ENCODE measurements at regions not wholly inside any gene's neighbourhood (a gene's known extent, or its start where the extent isn't known, plus 50 kb on each side); places are given as distances from the start of the nearest gene placed in this dataset.

DNA sequence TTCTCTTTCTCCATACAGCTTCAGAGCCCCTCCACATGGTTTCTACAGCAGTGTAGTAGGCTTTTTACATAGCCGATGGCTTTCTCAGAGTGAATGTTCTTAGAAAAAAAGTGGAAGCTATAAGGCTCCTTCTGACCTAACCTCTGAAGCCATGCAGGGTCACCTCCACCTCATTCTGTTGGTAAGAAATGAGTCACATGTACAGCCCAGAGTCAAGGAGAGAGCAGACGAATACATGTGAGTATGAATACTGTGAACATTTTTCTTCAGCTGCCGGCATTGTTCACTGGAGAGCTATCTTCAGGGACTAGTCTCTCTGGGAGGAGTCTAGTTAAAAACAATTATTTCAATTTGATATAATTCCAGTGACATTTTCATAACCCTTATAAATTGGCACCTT lies 68.2 kb upstream of the THRB start:
- TF ChIP-seq CTCF (conservative IDR thresholded peaks at IDR 0.05; ENCODE audit: low read depth in 2 of 2) (no peak), EZH2 (IDR thresholded peaks at IDR 0.05; ENCODE audit: low read depth, unreplicated experiment) (no peak), POLR2AphosphoS5 (IDR thresholded peaks at IDR 0.05; ENCODE audit: low read depth) (no peak), NANOG (IDR thresholded peaks at IDR 0.05; ENCODE audit: borderline replicate concordance) (no peak), EZH2phosphoT487 (IDR thresholded peaks at IDR 0.05; ENCODE audit: unreplicated experiment) (no peak), ETS1 (IDR thresholded peaks at IDR 0.05) (no peak), CREB1 (CRISPR knock-in tag; IDR thresholded peaks at IDR 0.05; ENCODE audit: low read depth) (no peak), STAT1 (IDR thresholded peaks at IDR 0.05; ENCODE audit: unreplicated experiment) (no peak), ZNF462 (CRISPR knock-in tag; IDR thresholded peaks at IDR 0.05) (no peak), JUNB (IDR thresholded peaks at IDR 0.05; ENCODE audit: unreplicated experiment) (no peak)
- TF ChIP-seq, protein P1, sequence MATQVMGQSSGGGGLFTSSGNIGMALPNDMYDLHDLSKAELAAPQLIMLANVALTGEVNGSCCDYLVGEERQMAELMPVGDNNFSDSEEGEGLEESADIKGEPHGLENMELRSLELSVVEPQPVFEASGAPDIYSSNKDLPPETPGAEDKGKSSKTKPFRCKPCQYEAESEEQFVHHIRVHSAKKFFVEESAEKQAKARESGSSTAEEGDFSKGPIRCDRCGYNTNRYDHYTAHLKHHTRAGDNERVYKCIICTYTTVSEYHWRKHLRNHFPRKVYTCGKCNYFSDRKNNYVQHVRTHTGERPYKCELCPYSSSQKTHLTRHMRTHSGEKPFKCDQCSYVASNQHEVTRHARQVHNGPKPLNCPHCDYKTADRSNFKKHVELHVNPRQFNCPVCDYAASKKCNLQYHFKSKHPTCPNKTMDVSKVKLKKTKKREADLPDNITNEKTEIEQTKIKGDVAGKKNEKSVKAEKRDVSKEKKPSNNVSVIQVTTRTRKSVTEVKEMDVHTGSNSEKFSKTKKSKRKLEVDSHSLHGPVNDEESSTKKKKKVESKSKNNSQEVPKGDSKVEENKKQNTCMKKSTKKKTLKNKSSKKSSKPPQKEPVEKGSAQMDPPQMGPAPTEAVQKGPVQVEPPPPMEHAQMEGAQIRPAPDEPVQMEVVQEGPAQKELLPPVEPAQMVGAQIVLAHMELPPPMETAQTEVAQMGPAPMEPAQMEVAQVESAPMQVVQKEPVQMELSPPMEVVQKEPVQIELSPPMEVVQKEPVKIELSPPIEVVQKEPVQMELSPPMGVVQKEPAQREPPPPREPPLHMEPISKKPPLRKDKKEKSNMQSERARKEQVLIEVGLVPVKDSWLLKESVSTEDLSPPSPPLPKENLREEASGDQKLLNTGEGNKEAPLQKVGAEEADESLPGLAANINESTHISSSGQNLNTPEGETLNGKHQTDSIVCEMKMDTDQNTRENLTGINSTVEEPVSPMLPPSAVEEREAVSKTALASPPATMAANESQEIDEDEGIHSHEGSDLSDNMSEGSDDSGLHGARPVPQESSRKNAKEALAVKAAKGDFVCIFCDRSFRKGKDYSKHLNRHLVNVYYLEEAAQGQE (IDR thresholded peaks at IDR 0.05; ENCODE audit: unreplicated experiment) = no peak
